ENCODE measurements at regions not wholly inside any gene's neighbourhood (a gene's known extent, or its start where the extent isn't known, plus 50 kb on each side); places are given as distances from the start of the nearest gene placed in this dataset.

GRCh38 chr15:93291380-93291779, 202.4 kb upstream of the RGMA start:
- DNase-seq (ENCODE audit: low read depth in 2 of 3, low spot score in 2 of 3): no peak

- DNase-seq (ENCODE audit: low read depth in 2 of 3, low spot score in 2 of 3): no peak
These were observed 201.6 kb upstream of the RGMA start for GRCh38 chr15:93290618-93290946.

- DNase-seq (ENCODE audit: low read depth in 2 of 3, low spot score in 2 of 3): no peak
These were observed 201.1 kb upstream of the RGMA start for GRCh38 chr15:93289941-93290617.

GRCh38 chr15:93288728-93289294, 199.8 kb upstream of the RGMA start:
- no peak for DNase-seq (ENCODE audit: low read depth in 2 of 3, low spot score in 2 of 3)

- no peak for DNase-seq (ENCODE audit: low read depth in 2 of 3, low spot score in 2 of 3)
These were observed 197.4 kb upstream of the RGMA start for GRCh38 chr15:93286446-93286845.

GRCh38 chr15:93283854-93284253, 194.8 kb upstream of the RGMA start:
- DNase-seq (ENCODE audit: low read depth in 2 of 3, low spot score in 2 of 3): no peak

- no peak for DNase-seq (ENCODE audit: low read depth in 2 of 3, low spot score in 2 of 3)
These were observed 193.8 kb upstream of the RGMA start for GRCh38 chr15:93282808-93283207.

GRCh38 chr15:93278783-93279182, 189.8 kb upstream of the RGMA start:
- no peak for DNase-seq (ENCODE audit: low read depth in 2 of 3, low spot score in 2 of 3)

- no peak for DNase-seq (ENCODE audit: low read depth in 2 of 3, low spot score in 2 of 3)
These were observed 189.0 kb upstream of the RGMA start for GRCh38 chr15:93278006-93278405.

GRCh38 chr15:93274257-93274656, 185.2 kb upstream of the RGMA start:
- no peak for DNase-seq (ENCODE audit: low read depth in 2 of 3, low spot score in 2 of 3)

- no peak for DNase-seq (ENCODE audit: low read depth in 2 of 3, low spot score in 2 of 3)
These were observed 182.9 kb upstream of the RGMA start for GRCh38 chr15:93271871-93272270.

GRCh38 chr15:93270937-93271467, 182.0 kb upstream of the RGMA start:
- no peak for DNase-seq (ENCODE audit: low read depth in 2 of 3, low spot score in 2 of 3)

- DNase-seq (ENCODE audit: low read depth in 2 of 3, low spot score in 2 of 3): no peak
These were observed 179.1 kb upstream of the RGMA start for GRCh38 chr15:93268066-93268465.

GRCh38 chr15:93266291-93266690, 177.3 kb upstream of the RGMA start:
- DNase-seq (ENCODE audit: low read depth in 2 of 3, low spot score in 2 of 3): no peak

- no peak for DNase-seq (ENCODE audit: low read depth in 2 of 3, low spot score in 2 of 3)
These were observed 176.1 kb upstream of the RGMA start for GRCh38 chr15:93265111-93265556.

GRCh38 chr15:93261845-93262244, 172.8 kb upstream of the RGMA start:
- no peak for DNase-seq (ENCODE audit: low read depth in 2 of 3, low spot score in 2 of 3)

GRCh38 chr15:93257920-93258319, 168.9 kb upstream of the RGMA start:
- no peak for DNase-seq (ENCODE audit: low read depth in 2 of 3, low spot score in 2 of 3)

GRCh38 chr15:93253681-93254080, 164.7 kb upstream of the RGMA start:
- no peak for DNase-seq (ENCODE audit: low read depth in 2 of 3, low spot score in 2 of 3)

- no peak for DNase-seq (ENCODE audit: low read depth in 2 of 3, low spot score in 2 of 3)
These were observed 163.8 kb upstream of the RGMA start for GRCh38 chr15:93252780-93253179.

- DNase-seq (ENCODE audit: low read depth in 2 of 3, low spot score in 2 of 3): no peak
These were observed 161.9 kb upstream of the RGMA start for GRCh38 chr15:93250950-93251349.

GRCh38 chr15:93250209-93250608, 161.2 kb upstream of the RGMA start:
- DNase-seq (ENCODE audit: low read depth in 2 of 3, low spot score in 2 of 3): no peak

GRCh38 chr15:93249623-93250022, 160.6 kb upstream of the RGMA start:
- no peak for DNase-seq (ENCODE audit: low read depth in 2 of 3, low spot score in 2 of 3)
